ENCODE measurements at regions not wholly inside any gene's neighbourhood (a gene's known extent, or its start where the extent isn't known, plus 50 kb on each side); places are given as distances from the start of the nearest gene placed in this dataset.

GRCh38 chr11:134691985-134692384 is 279.9 kb upstream of the B3GAT1 start:
- no peaks in the 10 kb centered on the region for H3K36me3 ChIP-seq (ENCODE audit: control insufficient read depth in 5 of 5, insufficient read depth in 5 of 5, low read length in 5 of 5)
- no peak overlapping the region for H3K4me3 ChIP-seq (ENCODE audit: low read depth in 1 of 5, low read length in 5 of 5)
- no peaks in the 10 kb centered on the region for H3K9me3 ChIP-seq (ENCODE audit: control insufficient read depth in 5 of 5, low read length in 5 of 5)
- no peak overlapping the region for H3K27ac ChIP-seq (ENCODE audit: low read depth, low read length)
- no peak overlapping the region for H3K9ac ChIP-seq (ENCODE audit: low read length in 5 of 5)
- H3K4me1 ChIP-seq (ENCODE audit: control insufficient read depth in 5 of 5, insufficient read depth in 5 of 5, low read length in 5 of 5), result no peaks in the 10 kb centered on the region
- peaks cover 7 to 21% (median 12%) of the 10 kb centered on the region in 5 donors for H3K27me3 ChIP-seq (ENCODE audit: control insufficient read depth in 5 of 5, insufficient read depth in 4 of 5, low read length in 5 of 5)

DNA sequence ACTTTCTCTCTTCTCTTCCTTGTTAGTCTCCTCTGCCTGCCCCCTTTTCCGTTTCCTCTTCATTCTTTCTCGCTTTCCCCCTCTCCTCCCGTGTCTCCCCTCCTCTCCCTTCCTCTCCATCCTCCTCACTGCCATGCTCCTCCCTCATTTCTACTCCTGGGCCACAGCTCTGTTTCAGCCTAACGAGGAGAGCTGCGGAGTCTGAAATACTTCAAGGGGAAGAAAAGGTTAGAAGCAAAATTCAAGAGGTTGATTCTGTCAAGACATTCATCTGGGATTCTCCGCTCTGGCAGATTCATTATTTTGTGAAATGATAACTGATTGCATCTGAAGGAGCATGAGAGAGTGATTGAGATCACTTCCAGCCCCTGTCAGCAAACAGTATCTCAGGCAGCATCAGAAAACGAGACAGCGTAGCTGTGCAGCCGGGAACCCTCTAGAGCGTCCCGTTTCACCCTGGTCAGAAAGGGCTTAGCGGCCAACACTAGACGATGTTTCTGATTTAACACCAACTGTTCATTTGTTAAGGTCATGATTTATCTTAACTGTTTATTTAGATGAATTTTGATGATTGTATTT is 279.3 kb upstream of the B3GAT1 start:
- peaks cover 7 to 21% (median 12%) of the 10 kb centered on the region in 5 donors for H3K27me3 ChIP-seq (ENCODE audit: control insufficient read depth in 5 of 5, insufficient read depth in 4 of 5, low read length in 5 of 5)
- H3K9ac ChIP-seq (ENCODE audit: low read length in 5 of 5), result no peak overlapping the region
- H3K9me3 ChIP-seq (ENCODE audit: control insufficient read depth in 5 of 5, low read length in 5 of 5), result no peaks in the 10 kb centered on the region
- H3K4me3 ChIP-seq (ENCODE audit: low read depth in 1 of 5, low read length in 5 of 5), result no peak overlapping the region
- no peak overlapping the region for H3K27ac ChIP-seq (ENCODE audit: low read depth, low read length)
- H3K4me1 ChIP-seq (ENCODE audit: control insufficient read depth in 5 of 5, insufficient read depth in 5 of 5, low read length in 5 of 5), result no peaks in the 10 kb centered on the region
- H3K36me3 ChIP-seq (ENCODE audit: control insufficient read depth in 5 of 5, insufficient read depth in 5 of 5, low read length in 5 of 5), result no peaks in the 10 kb centered on the region

DNA sequence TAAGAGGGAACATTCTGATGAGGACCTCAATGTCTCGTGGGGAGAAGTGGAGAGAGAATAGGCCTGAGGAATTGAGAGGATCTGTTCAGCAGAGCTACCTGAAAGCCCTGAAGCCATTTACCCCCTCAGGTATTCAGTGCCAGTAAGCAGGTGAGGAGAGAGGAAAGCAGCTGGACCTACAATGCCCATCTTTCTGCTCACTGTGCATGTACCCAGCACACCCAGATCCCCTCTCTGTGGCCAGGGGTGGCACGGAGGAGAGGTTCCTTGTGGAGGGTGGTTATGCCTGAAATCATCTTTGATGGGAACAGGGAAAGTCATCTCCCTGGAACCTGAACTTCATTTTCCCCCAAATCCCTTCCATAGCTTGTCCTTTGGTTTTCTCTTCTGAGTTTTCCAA is 277.8 kb upstream of the B3GAT1 start:
- Histone ChIP-seq H3K27me3 (ENCODE audit: control insufficient read depth in 5 of 5, insufficient read depth in 4 of 5, low read length in 5 of 5) (peaks cover 7 to 25% (median 12%) of the 10 kb centered on the region in 5 donors), H3K4me1 (ENCODE audit: control insufficient read depth in 5 of 5, insufficient read depth in 5 of 5, low read length in 5 of 5) (no peaks in the 10 kb centered on the region), H3K36me3 (ENCODE audit: control insufficient read depth in 5 of 5, insufficient read depth in 5 of 5, low read length in 5 of 5) (no peaks in the 10 kb centered on the region), H3K27ac (ENCODE audit: low read depth, low read length) (no peak overlapping the region), H3K9ac (ENCODE audit: low read length in 5 of 5) (no peak overlapping the region), H3K4me3 (ENCODE audit: low read depth in 1 of 5, low read length in 5 of 5) (no peak overlapping the region), H3K9me3 (ENCODE audit: control insufficient read depth in 5 of 5, low read length in 5 of 5) (no peaks in the 10 kb centered on the region)

DNA sequence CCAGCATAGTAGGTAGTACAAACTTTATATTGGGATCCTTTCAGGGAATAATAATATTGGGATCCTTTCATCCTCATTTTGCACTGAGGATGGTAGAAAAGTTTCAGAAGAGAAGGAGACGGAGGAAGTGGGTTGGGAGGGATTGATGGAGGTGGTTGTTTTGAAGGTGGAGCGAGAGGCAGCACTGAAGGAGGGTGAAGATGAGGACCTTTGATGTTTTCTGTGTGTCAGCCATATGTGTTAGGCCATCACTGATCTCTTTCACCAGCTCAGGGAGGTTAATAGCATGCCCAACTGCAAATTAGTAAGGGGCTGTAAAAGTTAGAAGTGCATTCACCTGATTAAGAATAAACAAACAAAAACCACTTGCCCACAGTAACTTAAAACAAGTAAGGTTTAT is 275.5 kb upstream of the B3GAT1 start:
- Histone ChIP-seq H3K4me1 (ENCODE audit: control insufficient read depth in 5 of 5, insufficient read depth in 5 of 5, low read length in 5 of 5) (no peaks in the 10 kb centered on the region), H3K36me3 (ENCODE audit: control insufficient read depth in 5 of 5, insufficient read depth in 5 of 5, low read length in 5 of 5) (no peaks in the 10 kb centered on the region), H3K27me3 (ENCODE audit: control insufficient read depth in 5 of 5, insufficient read depth in 4 of 5, low read length in 5 of 5) (peaks cover 7 to 25% (median 14%) of the 10 kb centered on the region in 5 donors), H3K27ac (ENCODE audit: low read depth, low read length) (no peak overlapping the region), H3K4me3 (ENCODE audit: low read depth in 1 of 5, low read length in 5 of 5) (no peak overlapping the region), H3K9ac (ENCODE audit: low read length in 5 of 5) (no peak overlapping the region), H3K9me3 (ENCODE audit: control insufficient read depth in 5 of 5, low read length in 5 of 5) (no peaks in the 10 kb centered on the region)

- no peaks in the 10 kb centered on the region for H3K9me3 ChIP-seq (ENCODE audit: control insufficient read depth in 5 of 5, low read length in 5 of 5)
- H3K27me3 ChIP-seq (ENCODE audit: control insufficient read depth in 5 of 5, insufficient read depth in 4 of 5, low read length in 5 of 5), result peaks cover 10 to 22% (median 15%) of the 10 kb centered on the region in 5 donors
- H3K9ac ChIP-seq (ENCODE audit: low read length in 5 of 5), result no peak overlapping the region
- no peaks in the 10 kb centered on the region for H3K4me1 ChIP-seq (ENCODE audit: control insufficient read depth in 5 of 5, insufficient read depth in 5 of 5, low read length in 5 of 5)
- H3K27ac ChIP-seq (ENCODE audit: low read depth, low read length), result no peak overlapping the region
- no peak overlapping the region for H3K4me3 ChIP-seq (ENCODE audit: low read depth in 1 of 5, low read length in 5 of 5)
- H3K36me3 ChIP-seq (ENCODE audit: control insufficient read depth in 5 of 5, insufficient read depth in 5 of 5, low read length in 5 of 5), result no peaks in the 10 kb centered on the region
These were observed 274.5 kb upstream of the B3GAT1 start for GRCh38 chr11:134686460-134687061.

DNA sequence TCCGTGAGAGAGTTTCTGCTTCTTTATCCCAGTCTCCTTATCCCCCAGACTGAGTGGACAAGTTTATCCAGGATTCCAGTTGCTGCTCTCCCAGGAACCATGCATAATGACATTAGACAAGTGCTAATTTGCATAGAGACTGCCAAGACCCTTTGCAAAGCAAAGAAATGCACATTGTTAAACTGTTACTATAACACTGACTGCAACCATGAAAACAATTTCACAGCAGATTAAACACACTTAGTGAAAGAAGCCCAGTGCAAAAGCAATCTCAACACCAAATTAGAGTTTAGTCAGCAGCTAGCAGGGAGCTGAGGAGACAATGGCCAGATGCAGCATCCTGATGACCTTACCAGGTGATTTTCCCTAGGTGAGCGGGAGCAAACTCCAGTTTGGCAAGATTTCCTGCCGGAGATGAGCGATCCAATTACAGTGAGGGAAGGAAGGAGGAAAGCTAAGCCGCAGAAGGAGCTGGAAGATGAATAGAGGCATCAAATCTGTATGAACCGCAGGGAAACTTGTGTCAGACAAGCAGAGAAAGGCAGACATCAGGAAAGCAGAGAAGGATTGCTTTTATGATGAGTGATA is 273.8 kb upstream of the B3GAT1 start:
- H3K27me3 ChIP-seq (ENCODE audit: control insufficient read depth in 5 of 5, insufficient read depth in 4 of 5, low read length in 5 of 5), result peaks cover 10 to 21% (median 12%) of the 10 kb centered on the region in 5 donors
- no peaks in the 10 kb centered on the region for H3K36me3 ChIP-seq (ENCODE audit: control insufficient read depth in 5 of 5, insufficient read depth in 5 of 5, low read length in 5 of 5)
- no peak overlapping the region for H3K27ac ChIP-seq (ENCODE audit: low read depth, low read length)
- no peak overlapping the region for H3K9ac ChIP-seq (ENCODE audit: low read length in 5 of 5)
- no peaks in the 10 kb centered on the region for H3K9me3 ChIP-seq (ENCODE audit: control insufficient read depth in 5 of 5, low read length in 5 of 5)
- H3K4me1 ChIP-seq (ENCODE audit: control insufficient read depth in 5 of 5, insufficient read depth in 5 of 5, low read length in 5 of 5), result no peaks in the 10 kb centered on the region
- no peak overlapping the region for H3K4me3 ChIP-seq (ENCODE audit: low read depth in 1 of 5, low read length in 5 of 5)

DNA sequence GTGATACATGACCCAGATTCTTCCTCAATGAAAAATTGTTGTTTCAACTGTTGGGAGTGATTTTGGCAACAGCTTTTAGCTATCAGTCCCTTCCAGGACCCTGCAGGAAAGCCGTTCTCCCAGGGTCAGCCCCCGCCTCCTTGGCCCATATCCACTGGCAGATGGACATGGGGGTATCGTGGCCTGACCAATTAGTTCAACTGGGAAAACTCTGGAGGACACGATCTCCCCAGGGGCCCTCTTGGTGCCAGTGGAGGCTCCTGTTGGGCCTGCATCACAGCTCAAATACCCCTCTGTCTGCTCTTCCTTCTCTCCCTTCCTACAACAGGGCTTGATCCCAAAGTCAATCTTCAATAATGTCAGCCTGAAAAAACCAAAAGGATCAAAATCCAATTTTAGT is 272.5 kb upstream of the B3GAT1 start:
- Histone ChIP-seq H3K4me3 (ENCODE audit: low read depth in 1 of 5, low read length in 5 of 5) (no peak overlapping the region), H3K4me1 (ENCODE audit: control insufficient read depth in 5 of 5, insufficient read depth in 5 of 5, low read length in 5 of 5) (no peaks in the 10 kb centered on the region), H3K36me3 (ENCODE audit: control insufficient read depth in 5 of 5, insufficient read depth in 5 of 5, low read length in 5 of 5) (no peaks in the 10 kb centered on the region), H3K9me3 (ENCODE audit: control insufficient read depth in 5 of 5, low read length in 5 of 5) (no peaks in the 10 kb centered on the region), H3K27ac (ENCODE audit: low read depth, low read length) (no peak overlapping the region), H3K9ac (ENCODE audit: low read length in 5 of 5) (no peak overlapping the region), H3K27me3 (ENCODE audit: control insufficient read depth in 5 of 5, insufficient read depth in 4 of 5, low read length in 5 of 5) (peaks cover 2 to 14% (median 8%) of the 10 kb centered on the region in 5 donors)

GRCh38 chr11:134683860-134684259 is 271.8 kb upstream of the B3GAT1 start:
- H3K27me3 ChIP-seq (ENCODE audit: control insufficient read depth in 5 of 5, insufficient read depth in 4 of 5, low read length in 5 of 5), result peaks cover 2 to 8% (median 5%) of the 10 kb centered on the region in 5 donors
- H3K36me3 ChIP-seq (ENCODE audit: control insufficient read depth in 5 of 5, insufficient read depth in 5 of 5, low read length in 5 of 5), result no peaks in the 10 kb centered on the region
- no peak overlapping the region for H3K4me3 ChIP-seq (ENCODE audit: low read depth in 1 of 5, low read length in 5 of 5)
- no peak overlapping the region for H3K9ac ChIP-seq (ENCODE audit: low read length in 5 of 5)
- no peak overlapping the region for H3K27ac ChIP-seq (ENCODE audit: low read depth, low read length)
- no peaks in the 10 kb centered on the region for H3K4me1 ChIP-seq (ENCODE audit: control insufficient read depth in 5 of 5, insufficient read depth in 5 of 5, low read length in 5 of 5)
- H3K9me3 ChIP-seq (ENCODE audit: control insufficient read depth in 5 of 5, low read length in 5 of 5), result no peaks in the 10 kb centered on the region

- Histone ChIP-seq H3K27ac (ENCODE audit: low read depth, low read length) (no peak overlapping the region), H3K36me3 (ENCODE audit: control insufficient read depth in 5 of 5, insufficient read depth in 5 of 5, low read length in 5 of 5) (no peaks in the 10 kb centered on the region), H3K27me3 (ENCODE audit: control insufficient read depth in 5 of 5, insufficient read depth in 4 of 5, low read length in 5 of 5) (peaks cover 2 to 7% (median 5%) of the 10 kb centered on the region in 5 donors), H3K4me3 (ENCODE audit: low read depth in 1 of 5, low read length in 5 of 5) (no peak overlapping the region), H3K4me1 (ENCODE audit: control insufficient read depth in 5 of 5, insufficient read depth in 5 of 5, low read length in 5 of 5) (no peaks in the 10 kb centered on the region), H3K9me3 (ENCODE audit: control insufficient read depth in 5 of 5, low read length in 5 of 5) (no peaks in the 10 kb centered on the region), H3K9ac (ENCODE audit: low read length in 5 of 5) (no peak overlapping the region)
These were observed 270.5 kb upstream of the B3GAT1 start for GRCh38 chr11:134682577-134682976.

DNA sequence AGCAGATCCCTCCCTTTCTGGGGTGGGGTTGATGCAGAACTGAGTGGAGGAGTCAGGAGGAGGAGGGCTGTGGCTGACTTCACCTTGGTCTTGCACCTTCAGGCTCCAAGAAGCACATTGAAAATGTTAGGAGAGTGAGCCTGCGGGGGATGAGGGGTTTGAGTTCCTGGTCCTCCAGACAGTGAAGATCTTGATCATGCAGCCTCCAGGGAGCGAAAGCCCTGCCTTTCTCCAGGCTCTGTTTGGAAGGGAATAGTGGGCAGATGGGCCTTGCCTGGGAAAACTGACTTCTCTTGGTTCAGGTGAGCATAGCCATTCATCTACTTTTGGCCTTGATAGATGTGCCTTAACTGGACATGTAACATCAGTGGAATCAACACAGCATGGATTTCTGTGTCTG is 267.6 kb upstream of the B3GAT1 start:
- Histone ChIP-seq H3K27ac (ENCODE audit: low read depth, low read length) (no peak overlapping the region), H3K27me3 (ENCODE audit: control insufficient read depth in 5 of 5, insufficient read depth in 4 of 5, low read length in 5 of 5) (peaks cover 3 to 7% (median 5%) of the 10 kb centered on the region in 5 donors), H3K4me1 (ENCODE audit: control insufficient read depth in 5 of 5, insufficient read depth in 5 of 5, low read length in 5 of 5) (no peaks in the 10 kb centered on the region), H3K9ac (ENCODE audit: low read length in 5 of 5) (no peak overlapping the region), H3K9me3 (ENCODE audit: control insufficient read depth in 5 of 5, low read length in 5 of 5) (no peaks in the 10 kb centered on the region), H3K36me3 (ENCODE audit: control insufficient read depth in 5 of 5, insufficient read depth in 5 of 5, low read length in 5 of 5) (no peaks in the 10 kb centered on the region), H3K4me3 (ENCODE audit: low read depth in 1 of 5, low read length in 5 of 5) (no peak overlapping the region)
